NCI-H345 treated with DMSO at 0.1 percent for 48 hours (cell line): ENCODE measurements at regions not wholly inside any gene's neighbourhood (a gene's known extent, or its start where the extent isn't known, plus 50 kb on each side); places are given as distances from the start of the nearest gene placed in this dataset.

Experiments
- DNase-seq: peaks from one replicate; lab custom pipeline; 2025; ENCODE audit not compliant: unreplicated experiment; lab: John Stamatoyannopoulos, UW

GRCh38 chr12:128165387-128165786, 101.6 kb upstream of the TMEM132C start:
- no peak for DNase-seq

- DNase-seq = no peak
These were observed 98.7 kb upstream of the TMEM132C start for GRCh38 chr12:128168273-128168672.

- no peak for DNase-seq
These were observed 96.8 kb upstream of the TMEM132C start for GRCh38 chr12:128170181-128170580.

GRCh38 chr12:128178565-128178964, 88.4 kb upstream of the TMEM132C start:
- no peak for DNase-seq

- no peak for DNase-seq
These were observed 88.0 kb upstream of the TMEM132C start for GRCh38 chr12:128178966-128179365.

- no peak for DNase-seq
These were observed 86.8 kb upstream of the TMEM132C start for GRCh38 chr12:128180166-128180565.

- no peak for DNase-seq
These were observed 76.9 kb upstream of the TMEM132C start for GRCh38 chr12:128190052-128190451.

- no peak for DNase-seq
These were observed 76.4 kb upstream of the TMEM132C start for GRCh38 chr12:128190614-128191013.

- no peak for DNase-seq
These were observed 75.6 kb upstream of the TMEM132C start for GRCh38 chr12:128191380-128191779.

- DNase-seq = no peak
These were observed 62.3 kb upstream of the TMEM132C start for GRCh38 chr12:128204711-128205110.

- no peak for DNase-seq
These were observed 61.8 kb upstream of the TMEM132C start for GRCh38 chr12:128205145-128205544.

- DNase-seq = no peak
These were observed 61.2 kb upstream of the TMEM132C start for GRCh38 chr12:128205758-128206157.
